Right ventricle myocardium inferior (tissue), 1 donor: ENCODE measurements at regions not wholly inside any gene's neighbourhood (a gene's known extent, or its start where the extent isn't known, plus 50 kb on each side); places are given as distances from the start of the nearest gene placed in this dataset.

Experiments
- ATAC-seq: fragments of 200-7000 bp; cut with Tn5 transposase; one replicate; pipeline ENCODE4 v1.9.1; 2020; ENCODE audit warnings: mild to moderate bottlenecking, moderate library complexity
- DNase-seq: peaks from one replicate; pipeline ENCODE4 v3.0.0; 2021; ENCODE audit errors: missing footprints
- intact Hi-C: fragments of 100-400 bp; cut with DNase I; formaldehyde crosslinking; loops from one replicate; pipeline ENCODE4 v1.11.0; 2022
- donor health status: DM: no; HTN: yes; CAD: no; lungs with severe emphysema.

DNA sequence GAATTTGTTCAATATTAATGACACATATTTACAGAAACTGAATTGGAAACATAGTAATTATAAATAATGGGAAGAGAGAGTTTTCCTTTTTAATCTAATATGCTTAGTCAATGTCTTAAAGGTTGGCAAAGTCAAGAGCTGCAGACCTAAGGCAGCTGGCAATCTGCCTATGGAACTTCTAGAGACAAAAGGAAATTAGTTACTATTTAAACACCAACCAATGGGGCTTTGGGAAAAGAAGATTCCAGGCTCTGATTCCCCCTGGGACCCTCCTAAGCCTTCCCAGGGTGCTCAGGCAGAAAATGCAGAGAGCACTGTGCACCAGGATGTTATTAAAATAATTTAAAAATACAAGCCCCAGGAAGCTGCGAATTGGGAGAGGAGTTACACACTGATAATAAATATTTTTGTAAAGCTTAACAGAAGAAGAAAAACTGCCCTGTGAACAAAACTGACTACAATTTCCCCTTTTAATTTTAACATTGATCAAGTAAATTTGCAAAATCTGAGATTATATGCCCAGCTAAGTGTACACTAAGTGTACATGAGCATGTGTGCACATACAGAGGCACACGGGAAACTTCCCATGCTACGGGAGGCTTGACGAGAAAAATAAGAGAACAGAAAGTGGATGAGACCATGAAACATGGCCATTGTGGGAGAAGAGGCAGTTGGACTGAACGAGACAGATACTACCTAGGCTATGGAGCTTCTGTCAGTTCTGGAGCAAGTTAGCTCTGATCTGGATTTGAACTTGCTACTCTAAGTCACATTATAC lies 77.4 kb upstream of the ADAMTS16 start:
- no peak for ATAC-seq
- intact Hi-C loops: no loop called here
- no peak for DNase-seq

DNA sequence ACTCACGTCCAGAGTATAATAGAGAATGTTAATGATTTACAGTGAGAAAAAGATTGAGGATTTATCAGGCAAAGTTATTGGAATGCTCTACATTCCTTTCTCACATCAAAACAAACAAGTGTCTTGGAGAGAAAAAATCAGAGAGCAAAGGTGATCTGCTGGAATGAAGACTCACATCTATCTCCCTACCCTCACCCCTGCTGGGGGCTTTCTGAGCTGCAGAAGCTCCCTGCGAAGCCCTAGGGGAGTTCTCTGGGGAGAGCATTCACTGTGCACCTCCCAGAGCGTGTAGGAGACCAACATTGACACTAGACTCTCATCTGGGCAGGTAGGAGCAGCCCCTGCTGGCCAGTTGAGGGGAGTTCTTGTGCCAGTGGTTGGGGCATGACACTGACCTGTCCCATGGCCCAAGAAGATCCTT lies 76.6 kb upstream of the ADAMTS16 start:
- no peak for ATAC-seq
- intact Hi-C loops: no loop called here

GRCh38 chr5:5065472-5065871 lies 74.7 kb upstream of the ADAMTS16 start:
- intact Hi-C loops: no loop called here
- no peak for ATAC-seq

More for the DNA sequence above, 76.6 kb upstream of the ADAMTS16 start:
- no peak for DNase-seq

GRCh38 chr5:5066276-5067186 lies 73.6 kb upstream of the ADAMTS16 start:
- intact Hi-C loops: no loop called here
- no peak for DNase-seq
- no peak for ATAC-seq

More at GRCh38 chr5:5065472-5065871, 74.7 kb upstream of the ADAMTS16 start:
- no peak for DNase-seq

- intact Hi-C loops: no loop called here
- ATAC-seq: no peak
- no peak for DNase-seq
These were observed 70.3 kb upstream of the ADAMTS16 start for GRCh38 chr5:5069851-5070250.

DNA sequence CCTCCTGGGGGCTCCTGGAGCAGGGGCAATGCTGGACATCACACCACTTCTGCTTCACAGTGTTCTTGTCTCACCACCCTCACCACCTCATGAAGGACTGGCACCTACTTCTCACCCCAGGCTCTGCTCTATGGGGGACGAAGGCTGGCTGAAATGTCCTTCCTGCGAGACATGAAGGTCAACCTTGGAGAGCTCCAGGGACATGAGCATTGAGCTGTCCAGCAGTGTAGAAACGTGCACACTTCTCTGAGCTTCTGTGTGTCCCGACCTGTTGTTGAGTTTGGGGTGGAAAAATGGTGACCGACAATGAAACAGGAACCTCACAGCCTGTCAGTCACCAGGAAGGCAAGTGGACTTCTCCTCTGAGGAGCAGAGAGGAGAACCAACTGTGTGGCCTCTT lies 68.6 kb upstream of the ADAMTS16 start:
- intact Hi-C loops: no loop called here
- DNase-seq (no peak), ATAC-seq (no peak)

- DNase-seq: no peak
- intact Hi-C loops: no loop called here
- ATAC-seq: no peak
These were observed 62.9 kb upstream of the ADAMTS16 start for GRCh38 chr5:5077236-5077635.

DNA sequence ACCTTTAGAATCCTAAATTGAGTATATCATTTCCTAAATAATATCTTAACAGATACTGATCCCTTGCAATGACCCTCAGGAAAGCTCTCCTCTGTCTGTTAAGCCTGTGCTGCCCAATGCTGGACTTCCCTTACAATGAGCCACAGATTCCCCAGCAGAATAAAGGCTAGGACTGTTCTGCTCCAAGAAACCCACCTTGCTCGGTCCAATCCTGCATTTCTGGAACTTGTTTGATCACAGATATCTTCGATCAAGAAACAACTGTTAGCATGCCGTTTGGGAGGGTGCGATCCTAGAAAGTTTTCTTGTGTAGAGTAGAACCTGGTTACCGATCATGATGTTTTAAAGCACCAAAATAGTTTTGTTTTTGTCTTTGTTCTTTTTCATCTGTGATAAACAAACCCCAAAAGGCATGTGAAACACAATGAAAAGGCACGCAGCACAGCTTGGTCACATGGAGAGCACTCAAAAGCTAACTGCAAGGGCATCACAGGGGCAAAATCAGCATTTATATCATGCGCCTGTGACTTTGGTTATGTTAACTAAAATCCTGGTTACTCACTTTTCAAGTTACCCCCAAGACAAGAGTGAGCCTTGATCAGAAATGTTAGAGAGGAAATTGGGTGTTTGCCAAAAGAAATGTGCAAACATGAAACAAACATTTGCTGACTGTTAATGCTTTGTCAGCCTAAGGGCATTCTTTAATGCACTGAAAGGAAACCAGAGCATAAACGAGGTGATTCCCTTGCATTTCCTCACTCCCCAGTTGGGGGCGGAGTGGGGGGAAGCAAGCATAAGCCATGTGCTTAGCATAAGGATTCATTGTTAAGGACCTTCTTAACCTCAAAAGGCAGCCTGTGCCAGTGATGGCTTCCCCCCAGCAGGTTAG lies 61.9 kb upstream of the ADAMTS16 start:
- intact Hi-C loops: no loop called here
- ATAC-seq (no peak), DNase-seq (no peak)

DNA sequence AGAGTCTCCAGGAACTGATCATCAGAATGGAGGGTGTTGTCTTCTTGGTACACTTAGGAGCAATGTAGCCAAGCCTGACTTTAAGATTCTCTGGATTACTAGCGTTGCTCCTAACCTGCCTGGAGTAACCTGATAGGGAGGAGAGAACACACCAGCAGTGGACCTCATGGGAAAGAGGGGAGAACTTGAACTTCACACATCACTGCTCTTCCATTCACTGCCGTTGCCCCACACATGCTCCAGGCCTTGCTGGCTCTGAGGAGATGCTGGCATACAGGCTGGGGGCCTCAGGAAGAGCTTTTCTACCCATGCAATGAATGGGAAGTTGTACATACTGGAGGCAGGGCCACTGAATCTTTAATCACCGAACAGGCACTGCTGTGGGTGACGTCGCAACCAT lies 60.3 kb upstream of the ADAMTS16 start:
- no peak for DNase-seq
- intact Hi-C loops: no loop called here
- ATAC-seq: no peak

- DNase-seq (no peak), ATAC-seq (no peak)
- intact Hi-C loops: no loop called here
These were observed 59.3 kb upstream of the ADAMTS16 start for GRCh38 chr5:5080790-5081189.

GRCh38 chr5:5085381-5085780 lies 54.7 kb upstream of the ADAMTS16 start:
- ATAC-seq: no peak
- DNase-seq: no peak
- intact Hi-C loops: no loop called here

DNA sequence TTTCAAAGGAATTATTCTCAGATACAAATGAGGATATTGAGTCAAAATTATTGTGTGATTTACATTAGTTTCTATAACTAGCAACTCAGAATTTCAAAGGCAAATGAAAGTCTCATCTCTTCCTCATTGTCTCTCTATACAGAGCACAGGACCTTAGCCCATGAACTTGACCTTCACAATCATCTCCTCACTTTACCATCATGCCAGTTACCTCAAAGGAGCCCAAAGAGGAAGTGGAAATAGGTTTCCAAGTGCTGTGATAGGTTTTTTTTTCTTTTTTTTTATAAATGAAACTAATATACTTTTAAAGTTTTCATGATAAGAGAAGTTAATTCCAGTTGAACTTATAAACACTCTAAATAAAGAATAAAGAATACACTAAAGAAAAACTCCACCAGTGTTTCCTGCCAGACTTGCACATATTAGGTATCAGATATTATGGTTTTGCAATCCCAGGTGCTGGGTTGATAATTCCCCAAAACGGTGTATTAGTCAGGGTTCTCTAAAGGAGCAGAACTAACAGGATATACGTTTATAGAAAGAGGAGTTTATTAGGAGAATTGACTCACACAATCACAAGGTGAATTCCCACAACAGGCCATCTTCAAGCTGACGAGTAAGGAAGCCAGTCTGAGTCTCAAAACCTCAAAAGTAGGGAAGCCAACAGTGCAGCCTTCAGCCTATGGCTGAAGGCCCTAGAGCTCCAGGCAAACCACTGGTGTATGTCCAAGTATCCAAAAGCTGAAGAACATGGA lies 50.1 kb upstream of the ADAMTS16 start:
- intact Hi-C loops: no loop called here
- no peak for DNase-seq
- ATAC-seq: no peak
